ENCODE measurements at regions not wholly inside any gene's neighbourhood (a gene's known extent, or its start where the extent isn't known, plus 50 kb on each side); places are given as distances from the start of the nearest gene placed in this dataset.

- H3K36me3 ChIP-seq (ENCODE audit: control insufficient read depth, insufficient read depth, low read length): no peaks in the 10 kb centered on the region
- no peaks in the 10 kb centered on the region for H3K9me3 ChIP-seq (ENCODE audit: control insufficient read depth, low read length)
- no peak overlapping the region for H3K27ac ChIP-seq (ENCODE audit: insufficient read depth, low read depth, low read length, poor library complexity, severe bottlenecking)
- no peak overlapping the region for H3K4me3 ChIP-seq (ENCODE audit: insufficient read depth, low read depth, low read length)
- no peaks in the 10 kb centered on the region for H3K27me3 ChIP-seq (ENCODE audit: control insufficient read depth, insufficient read depth, low read length, poor library complexity, severe bottlenecking)
- WGBS, 2 experiments: 92 to 100% methylated on average over 1 of the region's 1 CpG
- H3K4me1 ChIP-seq (ENCODE audit: control insufficient read depth, insufficient read depth, low read length): no peaks in the 10 kb centered on the region
Observed at GRCh38 chr5:125220284-125220683, 473.8 kb upstream of the ZNF608 start.

DNA sequence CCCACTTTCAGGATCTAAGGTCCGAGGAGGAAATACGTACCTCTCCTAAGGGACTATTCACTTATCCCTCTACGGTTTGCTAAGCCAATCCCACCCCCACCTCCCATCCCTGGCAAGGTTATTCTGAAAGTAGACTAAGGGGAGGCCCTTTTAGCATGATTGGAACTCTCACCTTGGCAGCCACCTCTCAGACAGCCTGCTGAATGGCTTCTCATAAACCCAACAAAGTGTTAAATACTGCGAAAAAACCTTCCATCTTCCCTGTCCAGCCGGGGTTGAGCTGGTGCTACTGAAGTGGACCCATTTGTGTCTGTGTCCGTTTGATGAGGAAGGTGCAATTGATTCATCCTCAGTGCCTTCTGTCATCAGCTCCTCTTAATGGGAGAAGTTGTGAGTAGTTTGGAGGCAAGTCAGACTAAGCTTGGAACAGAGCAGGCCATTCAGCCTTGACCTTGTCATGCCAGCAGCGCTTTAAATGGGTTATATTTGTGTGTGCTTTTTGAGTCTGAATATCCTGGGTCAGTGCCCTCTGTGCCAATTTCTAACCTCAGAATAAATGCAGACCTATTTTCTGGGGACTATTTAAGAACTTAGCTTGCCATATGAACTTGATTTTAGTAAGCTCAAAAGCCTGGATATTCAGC lies 476.3 kb upstream of the ZNF608 start:
- Histone ChIP-seq H3K27ac (ENCODE audit: insufficient read depth, low read depth, low read length, poor library complexity, severe bottlenecking) (no peak overlapping the region), H3K4me1 (ENCODE audit: control insufficient read depth, insufficient read depth, low read length) (no peaks in the 10 kb centered on the region), H3K9me3 (ENCODE audit: control insufficient read depth, low read length) (no peaks in the 10 kb centered on the region), H3K27me3 (ENCODE audit: control insufficient read depth, insufficient read depth, low read length, poor library complexity, severe bottlenecking) (no peaks in the 10 kb centered on the region), H3K36me3 (ENCODE audit: control insufficient read depth, insufficient read depth, low read length) (no peaks in the 10 kb centered on the region), H3K4me3 (ENCODE audit: insufficient read depth, low read depth, low read length) (no peak overlapping the region)
- WGBS, 2 experiments: 84 to 88% methylated on average over 7 of the region's 7 CpGs

- Histone ChIP-seq H3K4me3 (ENCODE audit: insufficient read depth, low read depth, low read length) (no peak overlapping the region), H3K4me1 (ENCODE audit: control insufficient read depth, insufficient read depth, low read length) (no peaks in the 10 kb centered on the region), H3K27me3 (ENCODE audit: control insufficient read depth, insufficient read depth, low read length, poor library complexity, severe bottlenecking) (no peaks in the 10 kb centered on the region), H3K9me3 (ENCODE audit: control insufficient read depth, low read length) (no peaks in the 10 kb centered on the region), H3K36me3 (ENCODE audit: control insufficient read depth, insufficient read depth, low read length) (no peaks in the 10 kb centered on the region), H3K27ac (ENCODE audit: insufficient read depth, low read depth, low read length, poor library complexity, severe bottlenecking) (no peak overlapping the region)
- 48% methylated on average over 2 of the region's 2 CpGs for WGBS, 2 experiments
Observed at GRCh38 chr5:125225424-125225823, 479.0 kb upstream of the ZNF608 start.

GRCh38 chr5:125226825-125227224 lies 480.4 kb upstream of the ZNF608 start:
- Histone ChIP-seq H3K36me3 (ENCODE audit: control insufficient read depth, insufficient read depth, low read length) (no peaks in the 10 kb centered on the region), H3K9me3 (ENCODE audit: control insufficient read depth, low read length) (no peaks in the 10 kb centered on the region), H3K27ac (ENCODE audit: insufficient read depth, low read depth, low read length, poor library complexity, severe bottlenecking) (no peak overlapping the region), H3K4me3 (ENCODE audit: insufficient read depth, low read depth, low read length) (no peak overlapping the region), H3K4me1 (ENCODE audit: control insufficient read depth, insufficient read depth, low read length) (no peaks in the 10 kb centered on the region), H3K27me3 (ENCODE audit: control insufficient read depth, insufficient read depth, low read length, poor library complexity, severe bottlenecking) (no peaks in the 10 kb centered on the region)
- 94 to 95% methylated on average over 4 of the region's 4 CpGs for WGBS, 2 experiments

- H3K27me3 ChIP-seq (ENCODE audit: control insufficient read depth, insufficient read depth, low read length, poor library complexity, severe bottlenecking): no peaks in the 10 kb centered on the region
- 90 to 92% methylated on average over 7 of the region's 7 CpGs for WGBS, 2 experiments
- H3K9me3 ChIP-seq (ENCODE audit: control insufficient read depth, low read length): no peaks in the 10 kb centered on the region
- H3K36me3 ChIP-seq (ENCODE audit: control insufficient read depth, insufficient read depth, low read length): no peaks in the 10 kb centered on the region
- no peak overlapping the region for H3K4me3 ChIP-seq (ENCODE audit: insufficient read depth, low read depth, low read length)
- H3K4me1 ChIP-seq (ENCODE audit: control insufficient read depth, insufficient read depth, low read length): no peaks in the 10 kb centered on the region
- H3K27ac ChIP-seq (ENCODE audit: insufficient read depth, low read depth, low read length, poor library complexity, severe bottlenecking): no peak overlapping the region
Observed at GRCh38 chr5:125227333-125228095, 481.1 kb upstream of the ZNF608 start.

DNA sequence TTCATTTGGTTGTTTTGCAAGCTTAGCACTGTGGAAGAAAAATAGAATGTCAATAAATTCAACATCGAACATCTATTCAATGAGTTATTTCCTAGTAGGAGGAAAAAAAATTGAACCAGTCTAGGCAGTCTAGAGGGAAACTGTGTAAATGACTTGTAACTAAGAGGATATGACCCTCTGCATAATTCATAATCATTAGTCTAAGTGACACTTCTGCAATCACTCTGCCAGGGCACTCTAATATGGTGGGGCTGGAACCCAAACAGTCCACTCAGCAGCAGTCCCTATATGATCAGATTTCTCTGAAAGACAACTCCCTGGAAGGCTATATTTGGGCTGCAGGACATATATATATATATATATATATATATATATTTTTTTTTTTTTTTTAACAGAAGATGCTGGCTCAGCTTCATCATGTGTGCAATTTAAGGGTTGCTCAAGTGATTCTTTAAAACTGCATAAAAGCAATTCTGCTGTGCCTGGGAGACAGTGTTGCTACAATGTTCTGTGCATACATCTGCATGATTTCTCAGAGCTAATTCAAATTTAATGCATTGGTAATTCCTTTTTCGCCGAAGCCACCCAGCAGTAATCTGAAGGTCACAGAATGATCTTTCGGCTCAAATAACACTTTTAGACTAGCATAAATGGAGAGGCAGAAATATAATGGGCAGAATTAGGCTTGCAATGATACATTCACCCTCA lies 482.1 kb upstream of the ZNF608 start:
- WGBS, 2 experiments: 55 to 73% methylated on average over 3 to 4 of the region's 4 CpGs
- no peak overlapping the region for H3K27ac ChIP-seq (ENCODE audit: insufficient read depth, low read depth, low read length, poor library complexity, severe bottlenecking)
- H3K36me3 ChIP-seq (ENCODE audit: control insufficient read depth, insufficient read depth, low read length): no peaks in the 10 kb centered on the region

DNA sequence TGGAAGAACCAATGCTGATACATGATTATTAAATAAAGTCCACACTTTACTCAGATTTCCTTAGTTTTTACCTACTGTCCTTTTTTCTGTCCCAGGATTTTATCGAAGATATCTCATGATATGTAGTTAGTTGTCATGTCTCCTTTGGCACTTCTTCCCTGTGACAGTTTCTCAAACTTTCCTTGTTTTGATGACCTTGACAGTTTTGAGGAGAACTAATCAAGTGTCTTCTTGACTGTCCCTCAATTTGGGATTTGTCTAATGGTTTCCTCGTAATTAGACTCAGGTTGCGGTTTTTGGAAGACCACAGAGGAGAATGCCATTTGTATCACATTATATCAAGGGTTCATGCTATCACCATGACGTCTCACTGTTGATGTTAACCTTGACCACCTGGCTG lies 483.1 kb upstream of the ZNF608 start:
- no peaks in the 10 kb centered on the region for H3K27me3 ChIP-seq (ENCODE audit: control insufficient read depth, insufficient read depth, low read length, poor library complexity, severe bottlenecking)
- H3K9me3 ChIP-seq (ENCODE audit: control insufficient read depth, low read length): no peaks in the 10 kb centered on the region
- no peaks in the 10 kb centered on the region for H3K36me3 ChIP-seq (ENCODE audit: control insufficient read depth, insufficient read depth, low read length)
- WGBS, 2 experiments: 95 to 96% methylated on average over 3 to 4 of the region's 4 CpGs
- no peak overlapping the region for H3K4me3 ChIP-seq (ENCODE audit: insufficient read depth, low read depth, low read length)
- H3K4me1 ChIP-seq (ENCODE audit: control insufficient read depth, insufficient read depth, low read length): no peaks in the 10 kb centered on the region
- H3K27ac ChIP-seq (ENCODE audit: insufficient read depth, low read depth, low read length, poor library complexity, severe bottlenecking): no peak overlapping the region

More for the DNA sequence above, 482.1 kb upstream of the ZNF608 start:
- Histone ChIP-seq H3K27me3 (ENCODE audit: control insufficient read depth, insufficient read depth, low read length, poor library complexity, severe bottlenecking) (no peaks in the 10 kb centered on the region), H3K9me3 (ENCODE audit: control insufficient read depth, low read length) (no peaks in the 10 kb centered on the region), H3K4me3 (ENCODE audit: insufficient read depth, low read depth, low read length) (no peak overlapping the region), H3K4me1 (ENCODE audit: control insufficient read depth, insufficient read depth, low read length) (no peaks in the 10 kb centered on the region)

DNA sequence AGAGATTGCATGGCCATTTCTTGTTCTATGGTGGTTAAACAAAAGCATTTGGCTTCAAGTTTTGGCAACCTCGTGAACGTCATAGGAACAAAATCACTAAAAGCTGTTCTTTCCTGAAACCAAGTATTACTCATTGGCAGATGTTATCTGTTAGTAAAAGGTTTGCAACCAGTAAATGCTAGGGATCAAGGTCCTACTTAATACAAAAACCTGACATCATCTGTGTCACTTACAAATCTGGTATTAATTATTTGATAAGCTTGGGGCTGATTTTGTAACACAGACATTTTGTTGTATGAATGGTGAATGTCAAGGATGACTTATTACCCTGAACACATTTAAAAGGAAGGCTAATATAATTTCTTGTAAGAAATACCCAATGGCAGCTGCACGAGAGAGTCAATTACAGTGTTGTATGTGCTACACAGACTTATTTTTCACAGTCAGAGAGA lies 486.4 kb upstream of the ZNF608 start:
- no peak overlapping the region for H3K27ac ChIP-seq (ENCODE audit: insufficient read depth, low read depth, low read length, poor library complexity, severe bottlenecking)
- H3K4me1 ChIP-seq (ENCODE audit: control insufficient read depth, insufficient read depth, low read length): peaks cover 4% of the 10 kb centered on the region
- no peaks in the 10 kb centered on the region for H3K27me3 ChIP-seq (ENCODE audit: control insufficient read depth, insufficient read depth, low read length, poor library complexity, severe bottlenecking)
- no peaks in the 10 kb centered on the region for H3K36me3 ChIP-seq (ENCODE audit: control insufficient read depth, insufficient read depth, low read length)
- no peak overlapping the region for H3K4me3 ChIP-seq (ENCODE audit: insufficient read depth, low read depth, low read length)
- WGBS, 2 experiments: 90 to 97% methylated on average over 3 of the region's 3 CpGs
- no peaks in the 10 kb centered on the region for H3K9me3 ChIP-seq (ENCODE audit: control insufficient read depth, low read length)

DNA sequence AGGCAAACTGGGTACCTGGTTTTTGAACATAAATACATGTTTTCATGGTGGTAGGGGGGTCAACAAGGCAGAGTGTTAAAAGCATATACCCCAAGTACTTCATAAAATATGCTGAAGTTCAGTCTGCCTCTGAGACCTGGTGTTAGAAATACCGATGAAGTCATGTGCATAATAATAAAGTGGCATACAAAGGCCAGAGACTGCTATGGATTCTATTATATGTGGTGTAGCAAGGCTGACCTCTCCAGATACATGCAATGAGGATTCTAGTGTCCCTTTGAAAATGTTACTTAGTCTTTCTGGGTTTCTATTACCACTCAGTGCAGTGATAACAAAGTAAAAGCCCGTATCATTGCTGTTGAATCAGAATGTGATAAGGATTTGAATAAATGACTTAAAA lies 487.5 kb upstream of the ZNF608 start:
- WGBS, 2 experiments: 75% methylated on average over 2 of the region's 2 CpGs
- Histone ChIP-seq H3K27ac (ENCODE audit: insufficient read depth, low read depth, low read length, poor library complexity, severe bottlenecking) (no peak overlapping the region), H3K4me3 (ENCODE audit: insufficient read depth, low read depth, low read length) (no peak overlapping the region), H3K27me3 (ENCODE audit: control insufficient read depth, insufficient read depth, low read length, poor library complexity, severe bottlenecking) (no peaks in the 10 kb centered on the region), H3K4me1 (ENCODE audit: control insufficient read depth, insufficient read depth, low read length) (peaks cover 4% of the 10 kb centered on the region), H3K36me3 (ENCODE audit: control insufficient read depth, insufficient read depth, low read length) (no peaks in the 10 kb centered on the region), H3K9me3 (ENCODE audit: control insufficient read depth, low read length) (no peaks in the 10 kb centered on the region)

GRCh38 chr5:125236007-125236406 lies 489.6 kb upstream of the ZNF608 start:
- 61% methylated on average over 2 of the region's 2 CpGs for WGBS, 2 experiments
- Histone ChIP-seq H3K27ac (ENCODE audit: insufficient read depth, low read depth, low read length, poor library complexity, severe bottlenecking) (no peak overlapping the region), H3K9me3 (ENCODE audit: control insufficient read depth, low read length) (no peaks in the 10 kb centered on the region), H3K4me1 (ENCODE audit: control insufficient read depth, insufficient read depth, low read length) (peaks cover 4% of the 10 kb centered on the region), H3K4me3 (ENCODE audit: insufficient read depth, low read depth, low read length) (no peak overlapping the region), H3K27me3 (ENCODE audit: control insufficient read depth, insufficient read depth, low read length, poor library complexity, severe bottlenecking) (no peaks in the 10 kb centered on the region), H3K36me3 (ENCODE audit: control insufficient read depth, insufficient read depth, low read length) (no peaks in the 10 kb centered on the region)

Data from ectodermal cell (in vitro differentiated cells).